NCI-H345 treated with DMSO at 0.1 percent for 48 hours (cell line): ENCODE measurements at regions not wholly inside any gene's neighbourhood (a gene's known extent, or its start where the extent isn't known, plus 50 kb on each side); places are given as distances from the start of the nearest gene placed in this dataset.

ENCODE experiments used
- DNase-seq: peaks from one replicate; lab custom pipeline; 2025; ENCODE audit not compliant: unreplicated experiment; lab: John Stamatoyannopoulos, UW

- DNase-seq: no peak
Observed at GRCh38 chr9:118165451-118165850, 461.2 kb downstream of the TLR4 start.

GRCh38 chr9:118170032-118170955, 466.1 kb downstream of the TLR4 start:
- peak; percentile 55 for DNase-seq

- no peak for DNase-seq
Observed at GRCh38 chr9:118177241-118177640, 473.0 kb downstream of the TLR4 start.

GRCh38 chr9:118183576-118183975, 479.4 kb downstream of the TLR4 start:
- DNase-seq: no peak

- no peak for DNase-seq
Observed at GRCh38 chr9:118187408-118187807, 483.2 kb downstream of the TLR4 start.

- DNase-seq: no peak
Observed at GRCh38 chr9:118189615-118190014, 485.4 kb downstream of the TLR4 start.

- no peak for DNase-seq
Observed at GRCh38 chr9:118192807-118193206, 488.6 kb downstream of the TLR4 start.

- no peak for DNase-seq
Observed at GRCh38 chr9:118209343-118209742, 505.1 kb downstream of the TLR4 start.

- no peak for DNase-seq
Observed at GRCh38 chr9:118215549-118215948, 511.3 kb downstream of the TLR4 start.

GRCh38 chr9:118222375-118222774, 518.2 kb downstream of the TLR4 start:
- no peak for DNase-seq

GRCh38 chr9:118223111-118223510, 518.9 kb downstream of the TLR4 start:
- no peak for DNase-seq

- DNase-seq: no peak
Observed at GRCh38 chr9:118230329-118230728, 526.1 kb downstream of the TLR4 start.

GRCh38 chr9:118236625-118237024, 532.4 kb downstream of the TLR4 start:
- DNase-seq: no peak

GRCh38 chr9:118238139-118238538, 533.9 kb downstream of the TLR4 start:
- no peak for DNase-seq

- no peak for DNase-seq
Observed at GRCh38 chr9:118252027-118252426, 547.8 kb downstream of the TLR4 start.

GRCh38 chr9:118262191-118262590, 558.0 kb downstream of the TLR4 start:
- no peak for DNase-seq

GRCh38 chr9:118263949-118264348, 559.7 kb downstream of the TLR4 start:
- no peak for DNase-seq

- no peak for DNase-seq
Observed at GRCh38 chr9:118268046-118268445, 563.8 kb downstream of the TLR4 start.

- no peak for DNase-seq
Observed at GRCh38 chr9:118269623-118270022, 565.4 kb downstream of the TLR4 start.

GRCh38 chr9:118271331-118271730, 567.1 kb downstream of the TLR4 start:
- DNase-seq: no peak

- no peak for DNase-seq
Observed at GRCh38 chr9:118271936-118272335, 567.7 kb downstream of the TLR4 start.

- DNase-seq: no peak
Observed at GRCh38 chr9:118273048-118273447, 568.8 kb downstream of the TLR4 start.

- DNase-seq: no peak
Observed at GRCh38 chr9:118276784-118277183, 572.6 kb downstream of the TLR4 start.
